NT2/D1 (cell line): ENCODE measurements at regions not wholly inside any gene's neighbourhood (a gene's known extent, or its start where the extent isn't known, plus 50 kb on each side); places are given as distances from the start of the nearest gene placed in this dataset.

ENCODE experiments used
- SUZ12 ChIP-seq: IDR thresholded peaks from 2 replicates; pipeline ENCODE4 v1.6.1; 2011; ENCODE audit not compliant: insufficient read length, insufficient read depth; ENCODE audit errors: extremely low read depth
- YY1 ChIP-seq: IDR thresholded peaks from 2 replicates; pipeline ENCODE4 v1.6.1; 2011; ENCODE audit not compliant: insufficient read length, insufficient read depth
- ZNF274 ChIP-seq: IDR thresholded peaks from 2 replicates; pipeline ENCODE4 v1.6.1; 2011; ENCODE audit warnings: mild to moderate bottlenecking, low read depth, low read length

DNA sequence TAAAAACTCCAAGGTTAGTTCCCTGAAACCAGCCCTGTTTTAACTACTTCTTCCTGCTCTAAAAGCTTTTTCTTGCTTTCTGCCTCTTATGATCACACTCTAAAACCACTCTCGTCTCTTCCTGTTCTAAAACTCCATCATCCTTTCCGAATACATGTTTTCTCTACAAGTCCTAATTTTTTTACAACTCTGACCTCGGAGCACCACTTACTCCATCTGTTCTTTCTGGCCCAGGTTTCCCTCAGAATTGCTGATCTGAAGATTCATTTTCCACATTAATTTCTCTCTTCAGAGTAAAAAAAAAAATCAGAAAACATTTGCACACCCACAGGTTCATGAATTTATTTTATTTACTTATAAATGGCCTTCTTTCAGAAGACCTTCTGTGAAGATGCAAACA is 265.7 kb upstream of the CADM1 start:
- TF ChIP-seq ZNF274 = no peak
- no peak for TF ChIP-seq YY1
- no peak for TF ChIP-seq SUZ12
